ENCODE measurements at regions not wholly inside any gene's neighbourhood (a gene's known extent, or its start where the extent isn't known, plus 50 kb on each side); places are given as distances from the start of the nearest gene placed in this dataset.

GRCh38 chr5:30804739-30805505 lies 388.6 kb upstream of the CDH6 start:
- peak in 1 of 3 experiments; percentile 18; a peak in 1 of 4 replicates for TF ChIP-seq CTCF (IDR thresholded peaks at IDR 0.05; ENCODE audit: control extremely low read depth in 1 of 3, insufficient read depth in 1 of 3, low read depth in 1 of 3, low read length in 3 of 3)
- no peak for TF ChIP-seq YY1 (IDR thresholded peaks at IDR 0.05; ENCODE audit: low read depth, low read length)
- TF ChIP-seq RXRA (IDR thresholded peaks at IDR 0.05; ENCODE audit: insufficient read depth, low read depth, low read length), result no peak

All from H1 (cell line).